AG10803 (cell line): ENCODE measurements at regions not wholly inside any gene's neighbourhood (a gene's known extent, or its start where the extent isn't known, plus 50 kb on each side); places are given as distances from the start of the nearest gene placed in this dataset.

ENCODE experiments used
- DNase-seq: peaks from one replicate; pipeline ENCODE4 v3.0.0; 2010; ENCODE audit warnings: low read depth
- H3K4me3 ChIP-seq: 2 replicates; pipeline ENCODE4 v1.5.1; 2011; ENCODE audit warnings: mild to moderate bottlenecking, low read length, control low read depth
- CTCF ChIP-seq: conservative IDR thresholded peaks from 2 replicates; pipeline ENCODE4 v1.5.1; 2011; ENCODE audit warnings: mild to moderate bottlenecking, low read length, control low read depth, inconsistent platforms

GRCh38 chr1:61602663-61603062, 122.3 kb downstream of the TM2D1 start:
- TF ChIP-seq CTCF: no peak
- H3K4me3 ChIP-seq: no peak overlapping the region
- DNase-seq: no peak

GRCh38 chr1:61597601-61598000, 127.3 kb downstream of the TM2D1 start:
- H3K4me3 ChIP-seq: no peak overlapping the region
- no peak for DNase-seq
- no peak for TF ChIP-seq CTCF

- no peak overlapping the region for H3K4me3 ChIP-seq
- DNase-seq: no peak
- no peak for TF ChIP-seq CTCF
Measured at GRCh38 chr1:61593331-61593730, 131.6 kb downstream of the TM2D1 start.

- peak overlapping the region; percentile 35 for H3K4me3 ChIP-seq
- DNase-seq: peak; percentile 44
- TF ChIP-seq CTCF: no peak
Measured at GRCh38 chr1:61591351-61591750, 133.6 kb downstream of the TM2D1 start.

GRCh38 chr1:61588736-61589672, 135.9 kb downstream of the TM2D1 start:
- DNase-seq: no peak
- no peak overlapping the region for H3K4me3 ChIP-seq
- peak; percentile 66 for TF ChIP-seq CTCF

GRCh38 chr1:61585714-61586113, 139.2 kb downstream of the TM2D1 start:
- H3K4me3 ChIP-seq: no peak overlapping the region
- peak; percentile 38 for DNase-seq
- no peak for TF ChIP-seq CTCF

- H3K4me3 ChIP-seq: no peak overlapping the region
- no peak for DNase-seq
- no peak for TF ChIP-seq CTCF
Measured at GRCh38 chr1:61583703-61584102, 141.2 kb downstream of the TM2D1 start.
